Loucy (cell line): ENCODE measurements at regions not wholly inside any gene's neighbourhood (a gene's known extent, or its start where the extent isn't known, plus 50 kb on each side); places are given as distances from the start of the nearest gene placed in this dataset.

Source experiments
- H2AFZ ChIP-seq: fragments of 200-600 bp; sonication (generic); 2 replicates; pipeline ENCODE4 v1.6.0; 2016; ENCODE audit warnings: antibody characterized with exemption, mild to moderate bottlenecking, low read length, moderate library complexity
- H3F3A ChIP-seq: fragments of 200-600 bp; 2 replicates; pipeline ENCODE4 v1.6.0; 2016; ENCODE audit warnings: antibody characterized with exemption, low read depth, mild to moderate bottlenecking
- H3K27me3 ChIP-seq: fragments of 200-600 bp; sonication (generic); 2 replicates; pipeline ENCODE4 v1.6.1; 2014; ENCODE audit warnings: low read length, mild to moderate bottlenecking; ENCODE audit not compliant: insufficient read depth, poor library complexity, severe bottlenecking
- H3K36me3 ChIP-seq: fragments of 200-600 bp; sonication (generic); 2 replicates; pipeline ENCODE4 v1.6.1; 2016; ENCODE audit warnings: low read length; ENCODE audit not compliant: insufficient read depth
- H3K4me1 ChIP-seq: fragments of 200-600 bp; sonication (generic); 2 replicates; pipeline ENCODE4 v1.5.1; 2014; ENCODE audit warnings: low read length, mild to moderate bottlenecking; ENCODE audit not compliant: insufficient read depth, poor library complexity, severe bottlenecking
- H3K4me2 ChIP-seq: fragments of 200-600 bp; sonication (generic); 2 replicates; pipeline ENCODE4 v1.6.0; 2014; ENCODE audit warnings: antibody characterized with exemption, low read length, low read depth, mild to moderate bottlenecking; ENCODE audit not compliant: poor library complexity, severe bottlenecking
- H3K4me3 ChIP-seq: fragments of 200-600 bp; sonication (generic); 2 replicates; pipeline ENCODE4 v1.5.1; 2014; ENCODE audit warnings: low read length, mild to moderate bottlenecking, mixed read lengths; ENCODE audit not compliant: poor library complexity, severe bottlenecking
- H3K79me2 ChIP-seq: fragments of 200-600 bp; sonication (generic); 2 replicates; pipeline ENCODE4 v1.6.1; 2014; ENCODE audit warnings: low read length; ENCODE audit not compliant: insufficient read depth
- H3K9ac ChIP-seq: fragments of 200-600 bp; sonication (generic); 2 replicates; pipeline ENCODE4 v1.6.0; 2014; ENCODE audit warnings: mild to moderate bottlenecking, low read depth, low read length, moderate library complexity; ENCODE audit not compliant: poor library complexity, severe bottlenecking
- H3K9me2 ChIP-seq: fragments of 200-600 bp; sonication (generic); replicated peaks from 2 replicates; pipeline ENCODE4 v1.6.1; 2016; ENCODE audit warnings: low read depth, low read length, mixed read lengths
- H3K9me3 ChIP-seq: fragments of 200-600 bp; sonication (generic); 2 replicates; pipeline ENCODE4 v1.6.1; 2014; ENCODE audit warnings: mild to moderate bottlenecking, antibody characterized with exemption, low read length, low read depth; ENCODE audit not compliant: insufficient read depth
- H4K20me1 ChIP-seq: fragments of 200-600 bp; sonication (generic); 2 replicates; pipeline ENCODE4 v1.6.0; 2014; ENCODE audit warnings: antibody characterized with exemption, low read length, mild to moderate bottlenecking; ENCODE audit not compliant: insufficient read depth, poor library complexity, severe bottlenecking
- EZH2phosphoT487 ChIP-seq: fragments of 200-600 bp; IDR thresholded peaks from 2 replicates; pipeline ENCODE4 v1.6.1; 2018; ENCODE audit warnings: antibody characterized with exemption, mild to moderate bottlenecking, moderate library complexity, borderline replicate concordance
- TF ChIP-seq, protein P1 (sequence below): fragments of 200-600 bp; sonication (generic); conservative IDR thresholded peaks from 2 replicates; pipeline ENCODE4 v1.5.1; 2014; ENCODE audit warnings: mild to moderate bottlenecking, antibody characterized with exemption, low read length

DNA sequence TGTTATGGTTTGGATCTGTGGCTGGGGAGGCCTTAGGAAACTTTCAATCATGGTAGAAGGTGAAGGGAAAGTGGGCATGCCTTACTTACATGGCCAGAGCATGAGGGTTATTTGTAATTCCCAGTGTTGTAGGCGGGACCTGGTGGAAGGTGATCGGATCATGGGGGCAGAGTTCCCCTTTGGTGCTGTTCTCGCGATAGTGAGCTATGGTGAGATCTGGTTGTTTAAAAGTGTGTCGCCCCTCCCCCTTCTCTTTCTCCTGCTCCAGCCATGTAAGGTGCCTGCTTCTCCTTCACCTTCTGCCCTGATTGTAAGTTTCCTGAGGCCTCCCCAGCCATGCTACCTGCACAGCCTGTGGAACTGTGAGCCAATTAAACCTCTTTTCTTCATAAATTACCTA lies 145.8 kb downstream of the TFAP2C start:
- Histone ChIP-seq H3K27me3 (no peaks in the 10 kb centered on the region), H3F3A (no peaks in the 10 kb centered on the region), H3K9ac (no peak overlapping the region), H3K4me3 (no peak overlapping the region), H3K9me2 (no peaks in the 10 kb centered on the region), H3K9me3 (no peaks in the 10 kb centered on the region), H3K4me1 (no peaks in the 10 kb centered on the region), H3K36me3 (no peaks in the 10 kb centered on the region), H3K79me2 (no peaks in the 10 kb centered on the region), H4K20me1 (no peaks in the 10 kb centered on the region), H3K4me2 (no peak overlapping the region), H2AFZ (no peak overlapping the region)
- TF ChIP-seq, protein P1, sequence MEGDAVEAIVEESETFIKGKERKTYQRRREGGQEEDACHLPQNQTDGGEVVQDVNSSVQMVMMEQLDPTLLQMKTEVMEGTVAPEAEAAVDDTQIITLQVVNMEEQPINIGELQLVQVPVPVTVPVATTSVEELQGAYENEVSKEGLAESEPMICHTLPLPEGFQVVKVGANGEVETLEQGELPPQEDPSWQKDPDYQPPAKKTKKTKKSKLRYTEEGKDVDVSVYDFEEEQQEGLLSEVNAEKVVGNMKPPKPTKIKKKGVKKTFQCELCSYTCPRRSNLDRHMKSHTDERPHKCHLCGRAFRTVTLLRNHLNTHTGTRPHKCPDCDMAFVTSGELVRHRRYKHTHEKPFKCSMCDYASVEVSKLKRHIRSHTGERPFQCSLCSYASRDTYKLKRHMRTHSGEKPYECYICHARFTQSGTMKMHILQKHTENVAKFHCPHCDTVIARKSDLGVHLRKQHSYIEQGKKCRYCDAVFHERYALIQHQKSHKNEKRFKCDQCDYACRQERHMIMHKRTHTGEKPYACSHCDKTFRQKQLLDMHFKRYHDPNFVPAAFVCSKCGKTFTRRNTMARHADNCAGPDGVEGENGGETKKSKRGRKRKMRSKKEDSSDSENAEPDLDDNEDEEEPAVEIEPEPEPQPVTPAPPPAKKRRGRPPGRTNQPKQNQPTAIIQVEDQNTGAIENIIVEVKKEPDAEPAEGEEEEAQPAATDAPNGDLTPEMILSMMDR = no peak
- TF ChIP-seq EZH2phosphoT487 = no peak

DNA sequence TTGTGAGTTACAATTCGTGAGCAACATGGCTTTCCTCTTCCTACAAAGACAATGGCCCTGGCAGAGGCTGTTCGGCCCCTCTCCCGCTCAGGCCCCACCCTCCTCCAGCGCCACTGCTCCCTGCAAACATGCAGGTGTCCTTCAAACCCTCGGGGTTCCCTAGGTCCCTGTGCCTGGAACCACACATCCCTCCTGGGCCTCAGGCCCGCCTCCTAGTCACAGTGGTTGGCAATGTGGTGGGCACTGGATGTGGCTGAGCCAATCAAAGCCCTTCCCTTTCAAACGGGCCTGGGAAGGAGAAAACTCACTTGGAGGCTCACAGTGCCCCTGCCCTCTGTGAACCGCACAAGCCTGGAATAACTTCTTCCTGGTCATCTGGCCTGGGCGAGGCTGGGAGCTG lies 147.2 kb downstream of the TFAP2C start:
- no peak for TF ChIP-seq EZH2phosphoT487
- TF ChIP-seq, protein P1 = no peak
- Histone ChIP-seq H3K9me3 (no peaks in the 10 kb centered on the region; the same call in 1 of the 2 replicates), H2AFZ (no peak overlapping the region), H4K20me1 (no peaks in the 10 kb centered on the region), H3F3A (no peaks in the 10 kb centered on the region), H3K4me1 (no peaks in the 10 kb centered on the region), H3K36me3 (no peaks in the 10 kb centered on the region), H3K9me2 (no peaks in the 10 kb centered on the region), H3K4me3 (no peak overlapping the region), H3K9ac (no peak overlapping the region), H3K27me3 (no peaks in the 10 kb centered on the region), H3K79me2 (no peaks in the 10 kb centered on the region), H3K4me2 (no peak overlapping the region)

DNA sequence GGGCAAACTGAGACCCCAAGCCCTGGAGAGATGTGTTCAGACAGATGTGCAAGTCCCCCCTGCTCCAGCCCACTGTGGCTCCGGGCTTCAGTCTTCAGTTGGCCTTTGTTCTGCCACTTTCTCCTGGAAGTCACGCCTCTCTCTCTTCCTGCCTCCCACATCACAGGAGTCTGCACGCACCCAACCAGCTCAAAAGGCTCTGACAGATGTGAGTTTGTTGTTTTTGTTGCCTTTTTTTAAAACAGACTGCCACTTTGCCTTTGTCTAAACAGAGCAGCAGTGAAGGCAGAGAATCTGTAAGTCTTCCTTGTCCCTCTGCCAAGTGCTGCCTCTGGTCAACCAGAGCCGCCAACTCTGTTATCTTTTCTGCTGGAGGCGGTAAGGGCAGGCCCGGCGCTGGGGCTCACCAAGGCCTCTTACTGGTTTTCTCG lies 149.7 kb downstream of the TFAP2C start:
- Histone ChIP-seq H3K4me2 (no peak overlapping the region), H3K9me2 (no peaks in the 10 kb centered on the region), H3K9ac (no peak overlapping the region), H3K4me1 (no peaks in the 10 kb centered on the region), H3K79me2 (no peaks in the 10 kb centered on the region), H2AFZ (no peak overlapping the region), H3K36me3 (no peaks in the 10 kb centered on the region), H3K9me3 (no peaks in the 10 kb centered on the region; the same call in 1 of the 2 replicates), H4K20me1 (no peaks in the 10 kb centered on the region), H3K4me3 (no peak overlapping the region), H3K27me3 (no peaks in the 10 kb centered on the region), H3F3A (no peaks in the 10 kb centered on the region)
- no peak for TF ChIP-seq EZH2phosphoT487
- TF ChIP-seq, protein P1 = no peak
